ENCODE measurements at regions not wholly inside any gene's neighbourhood (a gene's known extent, or its start where the extent isn't known, plus 50 kb on each side); places are given as distances from the start of the nearest gene placed in this dataset.
"Not testable (repeated sequence)": the region's sequence is repeated elsewhere in the genome, so short reads cannot be mapped to it uniquely, and the experiment has no call there.

DNA sequence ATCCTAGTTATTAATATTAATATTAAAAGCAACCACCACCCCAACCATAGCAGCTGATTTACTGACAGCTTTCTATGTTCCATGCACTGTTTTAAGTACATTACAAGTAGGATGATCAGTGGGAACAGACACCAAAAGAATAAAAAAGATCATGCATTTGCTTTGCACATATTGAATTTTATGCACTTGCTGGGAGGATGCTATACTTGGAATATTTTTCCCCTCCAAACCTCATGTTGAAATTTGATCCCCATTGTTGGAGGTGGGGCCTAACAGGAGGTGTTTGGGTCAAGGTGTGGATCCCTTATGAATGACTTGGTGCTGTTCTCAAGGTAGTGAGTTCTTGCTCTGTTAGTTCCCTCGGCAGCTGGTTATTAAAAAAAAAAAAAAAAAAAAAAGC lies 178.9 kb upstream of the MYLIP start:
- no peaks in the 10 kb centered on the region for H3K9me3 Mint-ChIP-seq
- intact Hi-C loops (cut with micrococcal nuclease), result no loop called here
- H3K36me3 Mint-ChIP-seq (ENCODE audit: low read depth), result no peaks in the 10 kb centered on the region
- no peak overlapping the region for H3K27ac Mint-ChIP-seq
- peaks cover 5% of the 10 kb centered on the region for H3K4me1 Mint-ChIP-seq (ENCODE audit: low read depth)
- no peak overlapping the region for H3K4me3 Mint-ChIP-seq
- no peaks in the 10 kb centered on the region for H3K27me3 Mint-ChIP-seq

DNA sequence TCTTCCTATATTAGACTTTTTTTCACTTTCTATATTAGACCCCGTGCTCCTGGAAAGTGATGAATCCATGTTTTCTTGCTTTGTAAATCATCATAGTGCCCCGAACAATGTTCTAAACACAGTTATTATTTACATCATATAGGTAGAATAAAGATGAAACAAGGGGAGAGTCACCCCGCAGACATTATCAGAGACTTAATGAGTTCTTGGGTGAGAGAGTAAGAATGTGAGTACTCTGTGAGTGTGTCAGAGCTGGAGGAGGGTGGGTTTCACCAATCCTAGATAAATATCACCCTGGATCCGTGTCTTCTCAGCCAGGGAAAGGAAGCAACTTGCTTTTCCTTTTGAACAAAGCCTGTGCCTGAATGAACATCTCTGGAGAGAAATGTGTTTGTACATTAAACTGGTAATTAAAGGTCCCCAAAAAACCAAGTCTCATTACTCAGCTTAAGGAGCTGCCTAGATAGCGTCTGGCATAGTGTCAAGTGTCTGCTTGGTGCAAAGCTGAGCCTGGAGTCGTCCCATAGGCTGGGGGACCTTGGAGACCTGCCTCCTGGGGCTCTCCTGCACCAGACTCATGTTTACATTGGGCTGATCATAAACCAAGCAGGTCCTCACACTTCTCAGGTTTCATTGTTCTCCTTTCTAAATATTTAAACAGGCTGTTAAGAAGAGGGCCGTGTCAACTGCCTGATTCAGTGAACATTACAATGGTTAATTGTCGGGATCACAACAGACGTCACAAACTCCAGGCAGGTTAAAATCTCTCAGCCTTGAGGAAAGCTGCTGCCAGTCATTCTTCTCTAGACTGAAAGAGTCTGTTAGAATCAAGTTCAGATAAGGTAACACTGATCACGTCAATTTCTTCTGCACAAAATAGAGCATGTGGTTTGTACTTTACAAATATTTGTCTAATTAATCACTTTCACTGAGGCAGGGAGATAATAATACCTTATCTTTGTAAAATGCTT lies 179.7 kb upstream of the MYLIP start:
- H3K4me1 Mint-ChIP-seq (ENCODE audit: low read depth), result peaks cover 3% of the 10 kb centered on the region
- intact Hi-C loops (cut with micrococcal nuclease), result no loop called here

DNA sequence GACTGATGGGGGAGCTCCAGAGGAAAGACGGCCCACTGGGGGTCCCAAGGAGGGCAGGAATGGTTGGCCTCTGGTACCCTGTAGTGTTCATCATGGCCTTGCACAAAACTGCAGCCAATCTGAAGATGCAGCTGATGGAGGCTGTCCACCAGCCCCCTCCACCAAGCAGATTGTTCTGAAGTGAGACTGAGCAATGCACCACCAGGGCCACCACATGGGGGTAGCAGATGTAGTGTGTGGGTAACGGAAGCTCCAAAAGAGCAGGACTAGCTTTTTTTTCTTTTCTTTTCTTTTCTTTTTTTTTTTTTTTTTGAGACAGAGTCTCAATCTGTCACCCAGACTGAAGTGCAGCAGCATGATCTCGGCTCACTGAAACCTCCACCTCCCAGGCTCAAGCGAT lies 181.0 kb upstream of the MYLIP start:
- Mint-ChIP-seq H3K27ac (no peak overlapping the region), H3K27me3 (no peaks in the 10 kb centered on the region), H3K4me1 (ENCODE audit: low read depth) (no peaks in the 10 kb centered on the region), H3K4me3 (no peak overlapping the region), H3K36me3 (ENCODE audit: low read depth) (no peaks in the 10 kb centered on the region), H3K9me3 (no peaks in the 10 kb centered on the region)
- intact Hi-C loops (cut with micrococcal nuclease), result no loop called here

More for the DNA sequence above, 179.7 kb upstream of the MYLIP start:
- Mint-ChIP-seq H3K27me3 (no peaks in the 10 kb centered on the region), H3K9me3 (no peaks in the 10 kb centered on the region), H3K36me3 (ENCODE audit: low read depth) (no peaks in the 10 kb centered on the region), H3K27ac (no peak overlapping the region), H3K4me3 (no peak overlapping the region)

DNA sequence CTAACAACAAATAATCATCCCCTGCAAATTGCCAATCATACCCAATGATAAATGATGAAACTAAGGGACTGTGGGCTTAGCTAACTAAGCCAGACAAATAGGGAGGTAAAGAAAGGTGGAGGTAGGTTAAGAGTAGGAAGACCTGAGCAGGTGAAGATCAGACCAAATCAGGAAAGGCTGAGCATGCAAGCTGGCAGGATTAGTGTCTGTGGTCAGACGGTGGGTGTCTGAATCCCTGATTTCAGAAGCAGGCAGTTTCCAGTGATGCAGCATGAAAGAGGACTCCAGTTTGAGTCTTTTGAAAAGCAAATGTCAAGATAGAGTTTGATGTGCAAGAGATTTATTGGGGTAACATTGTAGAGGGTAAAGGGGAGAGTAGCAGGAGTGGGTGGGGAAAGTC lies 181.4 kb upstream of the MYLIP start:
- Mint-ChIP-seq H3K4me1 (ENCODE audit: low read depth) (no peaks in the 10 kb centered on the region), H3K36me3 (ENCODE audit: low read depth) (no peaks in the 10 kb centered on the region), H3K27ac (no peak overlapping the region), H3K4me3 (no peak overlapping the region), H3K27me3 (no peaks in the 10 kb centered on the region), H3K9me3 (no peaks in the 10 kb centered on the region)
- intact Hi-C loops (cut with micrococcal nuclease), result no loop called here

DNA sequence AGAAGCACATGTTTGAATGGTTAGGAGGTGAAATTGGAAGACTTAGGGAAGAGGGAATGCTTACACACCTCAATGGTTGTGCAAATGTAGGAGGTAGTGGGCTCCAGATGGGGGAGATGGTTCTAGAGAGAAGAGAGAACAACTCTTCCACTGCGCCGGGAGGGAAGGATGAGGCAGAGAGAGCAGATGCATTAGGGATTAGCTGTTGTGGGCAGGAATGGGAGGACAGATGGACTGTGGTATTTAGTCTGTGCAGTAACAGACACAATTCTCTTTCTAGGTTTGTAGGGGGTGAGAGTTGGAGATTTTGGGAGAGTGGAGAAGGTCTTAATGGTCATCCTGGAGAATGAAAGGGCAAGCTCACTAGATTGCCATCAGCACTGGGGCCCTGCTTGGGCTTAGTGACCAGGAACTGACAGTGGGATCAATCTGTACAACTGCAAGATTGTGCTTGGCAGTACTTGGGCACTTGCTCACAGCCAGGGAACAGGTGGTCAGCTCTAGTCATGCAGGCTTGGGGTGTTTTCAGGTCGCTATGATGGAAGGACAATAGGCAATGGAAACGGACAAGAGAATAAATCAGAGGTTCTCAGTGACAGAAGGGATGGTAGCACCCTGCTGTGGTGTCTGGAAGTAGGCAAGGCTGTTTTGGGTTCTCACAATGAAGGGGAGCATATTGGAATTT lies 182.0 kb upstream of the MYLIP start:
- no peak overlapping the region for H3K4me3 Mint-ChIP-seq

DNA sequence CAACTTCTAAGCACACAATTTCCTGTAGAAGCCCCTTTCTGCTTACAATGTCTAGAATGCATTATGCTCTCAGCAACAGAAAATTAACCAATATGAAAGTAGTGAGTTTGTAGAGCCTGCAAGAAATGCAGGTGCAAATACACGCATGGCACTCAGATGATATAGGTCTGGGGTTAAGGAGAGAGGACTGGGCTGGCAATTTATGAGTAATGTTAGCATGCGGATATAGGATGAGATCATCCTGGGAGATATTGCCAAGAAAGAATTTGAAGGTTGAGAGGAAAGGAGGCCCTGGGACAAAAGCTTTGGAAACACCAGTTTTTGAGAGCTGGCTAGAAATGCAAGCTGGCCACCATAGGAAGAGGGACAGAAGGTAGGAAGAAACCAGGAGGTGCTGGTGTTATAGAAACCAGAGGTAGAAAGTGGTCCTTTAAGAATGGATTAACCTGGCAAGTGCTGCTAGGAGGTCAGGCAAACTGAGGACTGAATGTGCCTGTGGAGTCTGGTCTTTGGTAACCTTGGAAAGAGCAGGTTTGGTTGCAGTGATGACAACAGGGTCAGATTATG lies 183.2 kb upstream of the MYLIP start:
- no peaks in the 10 kb centered on the region for H3K4me1 Mint-ChIP-seq (ENCODE audit: low read depth)
- no peak overlapping the region for H3K27ac Mint-ChIP-seq
- H3K4me3 Mint-ChIP-seq, result no peak overlapping the region
- H3K36me3 Mint-ChIP-seq (ENCODE audit: low read depth), result no peaks in the 10 kb centered on the region
- no peaks in the 10 kb centered on the region for H3K27me3 Mint-ChIP-seq
- intact Hi-C loops (cut with micrococcal nuclease), result no loop called here
- H3K9me3 Mint-ChIP-seq, result no peaks in the 10 kb centered on the region

More for the DNA sequence above, 182.0 kb upstream of the MYLIP start:
- no peaks in the 10 kb centered on the region for H3K27me3 Mint-ChIP-seq
- intact Hi-C loops (cut with micrococcal nuclease), result no loop called here
- no peaks in the 10 kb centered on the region for H3K9me3 Mint-ChIP-seq
- H3K27ac Mint-ChIP-seq, result no peak overlapping the region
- no peaks in the 10 kb centered on the region for H3K36me3 Mint-ChIP-seq (ENCODE audit: low read depth)
- H3K4me1 Mint-ChIP-seq (ENCODE audit: low read depth), result no peaks in the 10 kb centered on the region

DNA sequence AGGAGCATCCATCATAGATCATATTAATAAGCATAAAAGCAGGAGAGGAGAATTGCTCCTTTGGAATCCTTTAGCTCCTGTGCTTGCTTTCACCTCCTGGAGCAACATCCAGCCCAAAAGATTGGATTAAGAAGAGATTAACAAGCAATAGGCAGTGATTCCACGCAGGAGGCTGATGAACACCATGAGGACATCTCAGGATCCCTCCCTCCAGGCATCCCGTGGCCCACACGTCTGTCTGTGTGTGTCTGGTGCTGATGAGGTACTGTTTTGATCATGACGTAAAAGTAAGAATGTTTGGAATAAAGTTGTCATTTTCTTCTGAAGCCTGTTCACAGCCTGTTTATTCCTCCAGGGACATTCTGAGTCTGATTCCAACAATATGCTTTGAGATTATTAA lies 185.5 kb upstream of the MYLIP start:
- Mint-ChIP-seq H3K27ac (no peak overlapping the region), H3K9me3 (peaks cover 5% of the 10 kb centered on the region), H3K4me3 (no peak overlapping the region), H3K27me3 (no peaks in the 10 kb centered on the region), H3K36me3 (ENCODE audit: low read depth) (no peaks in the 10 kb centered on the region), H3K4me1 (ENCODE audit: low read depth) (no peaks in the 10 kb centered on the region)
- intact Hi-C loops (cut with micrococcal nuclease), result no loop called here

DNA sequence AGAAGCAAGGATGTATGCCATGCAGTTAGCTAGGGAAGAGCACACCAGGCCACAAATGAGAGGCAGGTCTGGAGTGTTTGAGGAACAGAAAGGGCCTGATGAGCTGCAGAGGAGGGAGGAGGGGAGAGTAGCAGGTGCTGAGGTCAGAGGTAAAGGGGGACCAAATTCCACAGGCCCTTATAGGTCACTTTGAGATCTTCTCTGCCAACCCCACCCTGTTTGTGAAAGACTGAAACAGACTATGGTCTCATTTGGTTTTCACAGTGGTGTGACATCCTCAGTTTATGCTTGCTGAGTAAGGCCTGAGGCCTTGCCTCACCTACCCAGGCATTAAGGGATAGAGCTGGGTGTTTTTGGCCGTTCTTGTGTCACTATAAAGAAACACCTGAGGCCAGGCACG lies 187.7 kb upstream of the MYLIP start:
- peaks cover 9% of the 10 kb centered on the region for H3K4me1 Mint-ChIP-seq (ENCODE audit: low read depth)
- H3K9me3 Mint-ChIP-seq, result peaks cover 18% of the 10 kb centered on the region
- H3K4me3 Mint-ChIP-seq, result no peak overlapping the region
- intact Hi-C loops (cut with micrococcal nuclease), result no loop called here
- no peaks in the 10 kb centered on the region for H3K27me3 Mint-ChIP-seq
- no peak overlapping the region for H3K27ac Mint-ChIP-seq
- no peaks in the 10 kb centered on the region for H3K36me3 Mint-ChIP-seq (ENCODE audit: low read depth)

DNA sequence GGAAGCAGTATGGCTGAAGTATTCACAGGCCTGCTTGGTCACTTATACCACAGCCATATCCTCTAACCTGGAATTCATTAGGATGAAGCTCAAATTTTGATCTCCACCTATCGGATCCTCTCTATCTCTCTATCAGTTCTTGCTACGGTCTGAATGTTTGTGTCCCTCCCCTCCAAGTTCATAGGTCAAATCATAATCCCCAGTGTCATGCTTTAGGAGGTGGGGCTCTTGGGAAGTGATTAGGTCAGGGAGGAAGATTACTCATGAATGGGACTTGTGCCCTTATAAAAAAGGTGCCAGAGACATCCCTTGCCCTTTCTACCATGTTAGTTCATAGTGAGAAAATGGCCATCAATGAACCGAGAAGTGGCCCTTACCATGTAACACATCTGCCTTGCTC lies 190.8 kb upstream of the MYLIP start:
- Mint-ChIP-seq H3K9me3 (peaks cover 18% of the 10 kb centered on the region), H3K27ac (no peak overlapping the region), H3K4me1 (ENCODE audit: low read depth) (peaks cover 11% of the 10 kb centered on the region), H3K27me3 (no peaks in the 10 kb centered on the region), H3K36me3 (ENCODE audit: low read depth) (no peaks in the 10 kb centered on the region), H3K4me3 (no peak overlapping the region)
- intact Hi-C loops (cut with micrococcal nuclease), result no loop called here

DNA sequence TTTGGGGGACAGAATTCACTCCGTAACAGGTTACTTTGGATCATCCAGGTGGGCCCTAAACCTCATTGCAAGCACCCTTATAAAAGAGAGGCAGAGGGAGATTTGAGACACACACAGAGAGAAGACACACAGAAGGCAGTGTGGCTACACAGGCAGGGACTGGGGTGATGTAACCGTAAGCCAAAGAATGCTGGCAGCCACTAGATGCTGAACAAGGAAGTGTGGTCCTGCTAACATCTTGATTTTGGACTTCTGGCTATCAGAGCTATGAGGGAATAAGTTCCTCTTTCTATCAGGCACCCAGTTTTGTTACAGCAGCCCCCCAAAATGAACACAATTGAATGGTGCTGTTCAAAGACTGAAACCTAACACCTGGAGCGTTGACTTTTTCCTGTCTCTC lies 191.3 kb upstream of the MYLIP start:
- intact Hi-C loops (cut with micrococcal nuclease), result no loop called here
- H3K27ac Mint-ChIP-seq, result no peak overlapping the region
- H3K4me1 Mint-ChIP-seq (ENCODE audit: low read depth), result peaks cover 11% of the 10 kb centered on the region
- no peak overlapping the region for H3K4me3 Mint-ChIP-seq
- H3K9me3 Mint-ChIP-seq, result peaks cover 18% of the 10 kb centered on the region
- no peaks in the 10 kb centered on the region for H3K36me3 Mint-ChIP-seq (ENCODE audit: low read depth)
- H3K27me3 Mint-ChIP-seq, result no peaks in the 10 kb centered on the region

DNA sequence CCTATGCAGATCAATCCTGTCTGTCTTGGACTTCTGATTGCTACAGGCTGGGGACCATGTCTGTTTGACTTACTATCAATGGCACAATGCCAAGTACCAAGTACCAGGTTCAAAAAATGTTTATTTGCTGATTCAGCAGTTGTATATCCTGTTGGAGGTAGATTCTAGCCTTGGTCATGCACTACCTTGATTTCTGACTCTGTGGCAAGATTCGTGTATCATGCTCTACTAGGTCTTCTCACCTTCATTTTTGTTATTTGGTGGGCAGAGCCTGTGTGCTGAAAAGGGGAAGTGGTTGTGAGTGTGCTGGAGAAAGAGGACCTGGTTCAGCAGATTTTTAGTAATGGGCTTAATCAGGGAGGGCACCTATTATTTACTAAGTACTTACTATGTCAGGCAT lies 192.4 kb upstream of the MYLIP start:
- intact Hi-C loops (cut with micrococcal nuclease), result no loop called here
- no peak overlapping the region for H3K4me3 Mint-ChIP-seq
- H3K27me3 Mint-ChIP-seq, result no peaks in the 10 kb centered on the region
- H3K27ac Mint-ChIP-seq, result no peak overlapping the region
- H3K4me1 Mint-ChIP-seq (ENCODE audit: low read depth), result peaks cover 11% of the 10 kb centered on the region
- peaks cover 2% of the 10 kb centered on the region for H3K36me3 Mint-ChIP-seq (ENCODE audit: low read depth)
- H3K9me3 Mint-ChIP-seq, result peaks cover 27% of the 10 kb centered on the region

DNA sequence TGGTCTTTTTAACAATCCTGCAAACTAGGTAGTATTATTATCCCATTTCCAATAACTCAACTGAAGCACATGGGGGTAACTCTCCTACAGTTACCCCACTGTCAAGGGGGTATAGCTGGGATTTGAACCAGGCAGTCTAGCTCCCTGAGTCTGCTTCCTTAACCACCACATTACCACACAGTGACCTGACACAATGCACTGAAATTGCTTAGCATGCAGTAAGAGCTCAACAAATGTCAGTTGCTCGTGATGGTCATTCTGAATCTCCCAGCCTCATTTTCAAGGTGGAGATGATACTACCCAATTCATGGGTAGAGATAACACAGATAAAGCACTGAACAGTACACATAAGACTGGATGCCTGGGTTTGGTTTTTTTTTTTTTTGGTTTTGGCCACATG lies 193.2 kb upstream of the MYLIP start:
- H3K4me1 Mint-ChIP-seq (ENCODE audit: low read depth), result peaks cover 11% of the 10 kb centered on the region
- peaks cover 36% of the 10 kb centered on the region for H3K9me3 Mint-ChIP-seq
- H3K27me3 Mint-ChIP-seq, result no peaks in the 10 kb centered on the region
- H3K4me3 Mint-ChIP-seq, result no peak overlapping the region
- intact Hi-C loops (cut with micrococcal nuclease), result no loop called here
- H3K27ac Mint-ChIP-seq, result no peak overlapping the region
- H3K36me3 Mint-ChIP-seq (ENCODE audit: low read depth), result peaks cover 7% of the 10 kb centered on the region

DNA sequence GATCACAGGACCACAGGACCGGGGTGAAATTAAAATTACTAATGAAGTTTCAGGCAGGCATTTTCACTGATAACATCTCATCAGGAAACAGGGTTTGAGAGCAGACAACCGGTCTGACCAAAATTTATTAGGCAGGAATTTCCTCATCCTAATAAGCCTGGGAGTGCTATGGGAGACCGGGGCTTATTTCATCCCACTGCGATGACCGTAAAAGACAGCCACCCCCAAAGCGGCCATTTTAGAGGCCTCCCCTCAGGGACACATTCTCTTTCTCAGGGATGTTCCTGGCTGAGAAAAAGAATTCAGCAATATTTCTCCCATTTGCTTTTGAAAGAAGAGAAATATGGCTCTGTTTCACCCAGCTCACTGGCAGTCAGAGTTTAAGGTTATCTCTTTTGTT lies 197.2 kb upstream of the MYLIP start:
- H3K4me3 Mint-ChIP-seq; H3K36me3 Mint-ChIP-seq (ENCODE audit: low read depth); H3K27me3 Mint-ChIP-seq; intact Hi-C loops (cut with micrococcal nuclease); H3K27ac Mint-ChIP-seq: not testable (repeated sequence)
- Mint-ChIP-seq H3K4me1 (ENCODE audit: low read depth) (peaks cover 31% of the 10 kb centered on the region), H3K9me3 (peaks cover 26% of the 10 kb centered on the region)

DNA sequence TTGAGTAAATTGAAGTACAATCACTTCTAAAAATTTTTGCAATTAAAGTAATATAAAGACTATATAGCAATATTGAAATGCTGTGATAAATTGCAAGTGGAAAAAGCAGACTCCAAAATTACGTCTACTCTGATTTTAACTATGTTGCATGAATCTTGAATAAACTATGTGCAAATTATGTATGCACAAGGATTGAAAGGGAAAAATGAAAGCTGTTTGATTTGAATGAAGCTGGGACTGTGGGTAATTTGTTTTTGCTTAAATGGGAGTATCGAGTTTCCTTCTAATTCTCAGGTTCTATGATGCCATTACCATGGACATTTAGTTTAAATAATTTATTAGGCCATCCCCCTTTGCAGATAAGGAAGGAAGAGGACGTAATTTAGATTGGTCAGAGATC lies 198.7 kb upstream of the MYLIP start:
- Mint-ChIP-seq H3K27ac (no peak overlapping the region), H3K27me3 (no peaks in the 10 kb centered on the region), H3K9me3 (peaks cover 33% of the 10 kb centered on the region), H3K36me3 (ENCODE audit: low read depth) (peaks cover 7% of the 10 kb centered on the region), H3K4me3 (no peak overlapping the region), H3K4me1 (ENCODE audit: low read depth) (peaks cover 30% of the 10 kb centered on the region)
- intact Hi-C loops (cut with micrococcal nuclease), result no loop called here

Data from dendritic cell treated with granulocyte-macrophage colony-stimulating factor and Interleukin-4, amounts not matched to agents 40 ng/mL and 50 ng/mL, for 4 days (primary cell).